ENCODE measurements at regions not wholly inside any gene's neighbourhood (a gene's known extent, or its start where the extent isn't known, plus 50 kb on each side); places are given as distances from the start of the nearest gene placed in this dataset.
"Not testable (repeated sequence)": the region's sequence is repeated elsewhere in the genome, so short reads cannot be mapped to it uniquely, and the experiment has no call there.

GRCh38 chr4:131724847-131725246 is 1424.2 kb upstream of the PCDH10 start:
- TF ChIP-seq CTCF, POLR2A (IDR thresholded peaks at IDR 0.05): not testable (repeated sequence)

All from gastroesophageal sphincter (tissue), 3 donors.